Dermis microvascular lymphatic vessel endothelial cell (primary cell): ENCODE measurements at regions not wholly inside any gene's neighbourhood (a gene's known extent, or its start where the extent isn't known, plus 50 kb on each side); places are given as distances from the start of the nearest gene placed in this dataset.

Experiments used
- DNase-seq, 2 donors: peaks; one replicate each; pipeline versions ENCODE4 v3.0.0 to v3.0.0-alpha.2; 2010; ENCODE audit warnings: low read depth in 2 of 2

DNA sequence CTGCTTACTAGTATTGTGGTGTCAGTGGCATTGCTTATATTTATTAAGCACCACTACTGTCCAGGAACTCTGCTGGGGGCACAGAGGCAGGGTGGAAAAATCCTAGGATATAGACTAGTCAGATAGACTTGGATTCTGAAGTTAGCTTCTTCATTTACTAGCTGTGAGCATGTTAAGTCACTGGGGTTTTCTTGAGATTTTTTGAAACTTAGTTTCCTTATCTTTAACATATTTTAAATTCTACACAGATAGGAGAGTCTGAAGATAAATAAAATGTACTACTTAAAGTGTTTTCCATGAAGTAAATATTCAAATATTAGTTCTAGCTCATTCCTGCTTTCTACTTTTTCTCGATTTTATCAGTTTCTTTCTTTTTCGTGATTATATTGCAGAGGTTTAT lies 196.9 kb upstream of the GRID2 start:
- DNase-seq, result no peak

GRCh38 chr4:92111493-92111892 lies 192.3 kb upstream of the GRID2 start:
- DNase-seq, result no peak

DNA sequence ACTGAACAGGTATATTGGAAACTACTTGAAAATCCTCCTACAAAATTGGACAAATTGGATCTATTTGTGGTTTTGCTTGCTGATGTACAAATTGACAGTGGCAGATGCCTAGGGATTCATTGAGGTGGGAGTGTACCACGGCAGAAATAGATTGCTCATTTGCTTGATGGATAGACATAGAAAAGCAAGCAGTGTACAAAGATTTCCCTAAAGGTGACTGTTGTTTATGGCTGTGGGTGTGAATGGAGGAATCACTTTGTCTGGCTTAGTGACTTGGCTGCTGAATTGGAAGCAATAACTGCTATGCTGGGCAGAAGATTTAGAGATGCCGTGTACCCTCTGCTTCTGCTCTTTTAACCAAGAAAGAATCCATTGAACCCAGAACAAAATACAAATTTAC lies 191.0 kb upstream of the GRID2 start:
- no peak for DNase-seq

DNA sequence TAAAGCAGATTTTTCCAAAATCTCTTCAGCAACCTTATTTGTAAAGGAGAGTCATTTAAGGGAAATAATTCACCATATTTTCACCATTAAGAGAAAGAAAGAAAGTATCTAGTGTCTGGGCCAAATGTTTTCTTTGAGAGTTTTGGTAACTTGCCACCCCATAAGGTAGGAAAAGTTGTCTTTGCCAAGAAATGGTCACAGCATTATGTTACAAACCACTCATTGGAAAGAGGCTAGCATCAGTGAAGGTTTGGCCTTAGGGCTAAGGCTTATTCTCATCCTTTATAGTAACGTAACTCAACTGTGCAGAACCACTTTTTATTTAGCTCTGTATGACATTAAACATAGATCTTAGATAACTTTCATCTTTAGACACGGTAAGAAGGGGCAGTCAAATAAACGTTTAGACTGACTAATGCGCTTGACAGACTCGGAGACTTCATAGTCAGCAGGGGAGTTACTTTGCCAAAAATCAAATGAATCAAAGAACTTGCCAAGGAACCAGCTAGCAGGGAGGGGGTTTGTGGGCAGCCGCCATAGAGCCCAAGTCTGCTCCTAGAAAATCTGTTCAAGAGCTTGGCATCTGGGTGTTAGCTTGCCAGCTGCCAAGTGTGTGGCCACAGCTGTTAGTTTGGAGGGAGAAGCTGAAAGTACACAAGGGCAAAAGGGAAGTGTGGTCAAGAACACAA lies 182.8 kb upstream of the GRID2 start:
- no peak for DNase-seq

DNA sequence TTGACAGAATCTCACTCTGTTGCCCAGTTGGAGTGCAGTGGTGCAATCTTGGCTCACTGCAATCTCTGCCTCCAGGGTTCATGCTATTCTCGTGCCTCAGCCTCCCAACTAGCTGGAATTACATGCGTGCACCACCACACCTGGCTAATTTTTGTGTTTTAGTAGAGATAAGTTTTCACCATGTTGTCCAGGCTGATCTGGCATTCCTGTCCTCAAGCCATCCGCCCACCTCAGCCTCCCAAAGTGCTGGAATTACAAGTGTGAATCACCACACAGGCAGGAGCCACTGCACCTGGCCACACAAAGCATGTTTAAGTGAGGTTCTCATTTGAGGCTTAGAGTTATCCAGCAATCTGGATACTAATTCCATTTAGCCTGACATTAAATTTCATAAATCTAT lies 180.9 kb upstream of the GRID2 start:
- DNase-seq, result no peak

DNA sequence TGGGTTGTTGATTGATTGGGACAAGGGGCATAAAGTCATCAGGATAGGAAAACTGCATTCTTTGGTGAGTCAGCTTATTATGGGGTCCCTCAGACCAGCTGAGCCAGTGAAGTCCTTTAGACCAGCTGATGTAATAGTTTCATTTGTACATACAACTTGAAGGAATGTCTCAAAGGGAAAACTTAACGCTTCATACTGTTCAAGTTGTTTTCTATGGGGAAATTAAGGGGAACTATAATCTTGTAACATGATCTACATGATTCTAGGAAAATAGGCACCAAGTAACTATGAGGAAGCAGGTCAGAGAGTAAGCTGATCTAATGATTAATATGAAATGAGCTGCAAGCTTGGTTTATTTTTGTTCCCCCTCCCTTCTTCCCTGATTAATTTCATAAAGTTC lies 175.1 kb upstream of the GRID2 start:
- no peak for DNase-seq

GRCh38 chr4:92129408-92129994 lies 174.3 kb upstream of the GRID2 start:
- DNase-seq, result no peak

GRCh38 chr4:92136434-92136833 lies 167.3 kb upstream of the GRID2 start:
- DNase-seq, result no peak

DNA sequence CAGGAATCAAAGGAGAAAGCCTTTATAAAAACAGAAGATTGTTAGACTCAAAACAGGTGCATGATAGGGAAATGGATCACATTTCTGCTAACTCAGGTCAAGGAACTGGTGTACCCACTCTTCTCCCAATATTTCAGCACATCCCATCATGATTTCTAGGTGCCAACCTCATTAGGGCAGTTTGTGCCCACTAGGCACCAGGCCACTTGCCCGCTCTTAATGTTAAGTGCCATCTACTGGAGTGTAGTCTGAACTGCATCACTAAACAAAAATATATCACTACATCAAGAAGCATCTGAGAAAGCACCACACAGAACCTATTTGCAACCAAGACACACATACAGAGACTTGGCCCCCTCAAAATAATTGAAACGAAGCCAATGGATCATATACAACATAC lies 140.4 kb upstream of the GRID2 start:
- peak in 1 of 2 donors; percentile 0 for DNase-seq

- DNase-seq, result no peak
These were observed 133.4 kb upstream of the GRID2 start for GRCh38 chr4:92170340-92170739.

DNA sequence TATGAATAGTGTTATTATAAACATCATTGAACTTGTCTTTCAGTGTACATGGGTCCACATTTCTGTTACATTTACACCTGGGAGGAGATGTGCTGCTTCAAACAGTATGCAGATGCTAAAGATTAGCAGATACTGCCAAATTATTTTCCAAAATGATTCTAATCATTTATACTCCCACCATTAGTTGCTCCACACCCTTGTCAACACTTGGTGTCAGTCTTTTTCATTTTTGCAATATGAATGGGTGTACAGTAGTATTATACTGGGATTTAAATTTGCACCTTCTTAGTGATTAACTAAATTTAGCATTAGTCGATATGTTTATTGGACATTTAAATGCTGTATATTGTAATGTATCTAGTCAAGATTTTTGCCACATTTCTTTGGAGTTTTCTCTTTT lies 131.6 kb upstream of the GRID2 start:
- no peak for DNase-seq

DNA sequence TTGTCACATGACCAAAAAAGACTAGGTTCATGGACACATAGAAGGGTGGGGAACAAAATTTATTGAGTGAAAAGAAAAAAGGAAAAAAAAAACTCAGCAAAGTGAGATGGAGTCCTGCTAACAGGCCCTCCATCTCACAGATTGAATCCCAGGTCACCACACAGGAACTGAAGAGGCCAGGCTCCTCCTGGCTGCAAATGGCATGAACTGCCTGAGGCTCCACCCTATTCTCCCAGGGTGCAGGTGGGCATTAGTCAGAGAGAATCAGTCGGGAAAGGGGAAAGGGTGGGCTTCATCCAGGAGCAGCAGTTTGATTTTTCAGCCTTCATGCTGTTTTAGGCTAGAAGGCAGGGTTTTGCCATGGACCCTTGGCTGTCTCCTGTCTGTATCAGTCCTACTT lies 128.5 kb upstream of the GRID2 start:
- no peak for DNase-seq

DNA sequence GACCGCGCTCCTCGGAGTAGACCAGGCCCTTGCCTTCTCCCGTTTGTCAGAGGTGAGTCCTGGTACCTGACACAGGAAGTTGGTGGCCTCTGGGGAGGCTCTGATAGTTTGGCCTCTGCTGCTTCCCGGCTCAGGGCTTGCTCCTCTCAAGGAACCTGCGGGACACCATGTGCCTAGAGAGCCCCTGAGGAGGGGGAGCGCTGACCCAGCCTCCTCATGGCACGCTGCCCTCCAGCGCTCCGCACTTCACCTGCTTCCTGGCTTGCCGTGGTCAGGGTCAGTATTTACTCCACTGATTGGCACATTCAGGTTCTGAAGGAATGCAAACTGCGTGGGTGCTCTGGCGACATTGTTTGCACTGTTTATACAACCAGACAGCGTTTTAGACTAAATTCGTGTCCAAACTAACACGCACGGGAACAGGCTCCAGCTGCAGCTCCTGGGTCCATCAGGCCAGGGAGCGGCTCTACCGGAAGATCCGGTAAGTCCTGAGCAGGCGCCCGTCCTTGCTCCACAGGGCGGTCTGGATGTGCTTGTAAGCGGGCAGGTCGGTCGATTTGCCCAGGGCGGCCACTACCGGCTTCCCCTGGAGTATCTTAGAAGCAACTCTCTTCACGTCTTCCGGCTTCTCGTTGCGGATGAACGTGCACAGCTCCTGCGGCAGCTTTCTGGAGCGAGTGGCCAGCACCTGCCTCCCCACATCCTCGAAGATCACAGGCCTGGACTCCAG lies 121.6 kb upstream of the GRID2 start:
- no peak for DNase-seq

DNA sequence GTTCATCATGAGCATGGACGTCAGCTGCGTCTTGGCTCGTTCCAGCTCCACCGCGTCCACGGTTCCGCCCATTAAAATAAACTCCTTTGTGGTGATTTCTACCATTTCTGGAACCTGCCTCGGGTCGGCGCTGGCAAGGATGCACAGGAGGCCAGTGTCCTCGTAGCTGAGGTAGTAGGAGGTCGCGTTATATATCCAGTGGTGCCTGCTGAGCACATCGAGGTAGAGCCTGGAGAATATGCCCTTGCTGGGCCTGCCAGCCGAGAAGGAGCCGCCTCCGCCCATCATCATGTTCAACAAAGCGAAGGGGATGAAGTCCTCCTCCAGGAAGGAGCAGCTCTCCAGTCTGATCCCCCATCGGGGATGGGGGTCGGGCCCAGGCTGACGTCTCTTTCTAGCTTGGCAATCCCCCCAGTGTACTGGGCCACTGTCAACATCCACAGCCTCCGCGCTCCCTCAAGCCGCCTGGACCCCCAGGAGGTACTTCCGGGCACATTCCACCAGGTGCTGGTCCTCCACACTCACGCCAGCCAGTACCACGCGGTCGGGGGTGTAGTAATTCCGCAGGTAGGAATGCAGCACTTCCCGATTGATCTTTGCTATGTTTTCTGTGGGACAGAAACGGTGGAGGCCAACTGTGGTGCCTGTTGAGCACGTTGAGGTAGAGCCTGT lies 120.9 kb upstream of the GRID2 start:
- no peak for DNase-seq

DNA sequence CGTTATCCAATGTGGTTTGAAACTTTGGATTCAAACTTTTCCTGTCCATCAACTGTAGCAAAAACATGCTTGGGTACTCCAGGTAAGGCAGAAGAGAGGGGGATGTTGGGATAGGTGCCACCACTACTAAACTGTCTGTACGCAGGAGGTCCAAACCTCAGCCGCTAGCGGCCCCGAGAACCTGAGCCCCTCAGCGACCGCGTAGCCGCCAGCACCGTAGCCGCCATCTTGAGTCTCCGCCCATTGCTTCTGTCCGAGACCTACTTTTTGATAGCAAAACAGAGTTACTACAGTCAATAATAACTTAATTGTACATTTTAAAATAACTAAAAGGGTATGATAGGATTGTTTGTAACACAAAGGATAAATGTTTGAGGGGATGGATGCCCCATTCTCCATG lies 119.9 kb upstream of the GRID2 start:
- no peak for DNase-seq

DNA sequence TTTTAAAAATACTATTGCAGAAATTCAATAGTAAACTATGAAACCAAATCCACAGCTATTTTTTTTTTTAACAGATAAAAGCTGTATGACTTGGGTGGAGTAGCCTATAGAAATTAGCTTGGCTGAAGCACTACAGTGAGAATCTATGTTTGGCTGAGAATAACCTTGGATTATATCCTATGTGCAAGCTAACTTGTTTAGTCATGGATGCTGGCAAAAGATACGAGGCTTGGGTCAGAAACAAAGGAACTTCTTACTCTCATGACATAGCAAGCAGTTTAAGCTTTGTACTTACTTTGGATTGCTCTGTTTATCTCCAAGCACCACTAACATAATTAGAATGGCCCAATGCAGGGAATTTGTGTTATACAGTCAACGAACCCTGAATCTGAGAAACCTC lies 119.2 kb upstream of the GRID2 start:
- DNase-seq, result no peak

DNA sequence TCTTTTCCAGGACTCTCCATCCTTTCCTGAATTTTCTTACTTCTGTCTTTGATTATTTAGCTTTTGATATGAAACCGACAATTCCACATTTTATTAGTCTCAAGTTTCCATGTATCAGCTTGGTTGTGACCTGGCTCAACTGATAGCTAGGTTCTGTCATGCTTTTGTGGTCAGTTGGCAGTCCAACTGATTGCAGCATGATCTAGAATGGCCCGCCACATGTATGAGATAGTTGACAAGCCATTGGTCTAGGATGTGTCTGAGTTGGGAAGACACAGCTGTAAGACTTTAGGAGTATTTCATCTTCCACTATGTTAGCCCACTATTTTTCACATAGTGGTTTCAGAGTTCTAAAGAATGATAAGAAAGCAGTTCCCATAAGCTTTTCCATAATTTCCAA lies 117.5 kb upstream of the GRID2 start:
- no peak for DNase-seq

DNA sequence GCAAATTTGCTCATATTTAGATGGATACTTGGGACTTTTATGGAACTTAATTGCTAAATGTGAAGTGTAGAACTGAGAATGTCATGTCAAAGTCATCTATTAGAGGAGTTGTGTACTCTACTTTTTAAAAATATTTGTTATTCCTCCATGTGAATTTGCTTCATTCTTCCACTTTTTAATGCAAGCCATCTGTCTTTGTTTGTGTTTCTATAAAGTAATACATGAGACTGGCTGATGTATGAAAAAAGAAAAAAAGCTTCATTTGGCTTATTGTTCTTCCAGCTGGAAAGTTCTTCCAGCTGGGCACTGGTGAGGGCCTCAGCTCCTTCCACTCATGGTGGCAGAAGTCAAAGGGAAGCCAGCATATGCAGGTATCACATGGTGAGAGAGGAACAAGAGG lies 114.6 kb upstream of the GRID2 start:
- DNase-seq, result no peak

DNA sequence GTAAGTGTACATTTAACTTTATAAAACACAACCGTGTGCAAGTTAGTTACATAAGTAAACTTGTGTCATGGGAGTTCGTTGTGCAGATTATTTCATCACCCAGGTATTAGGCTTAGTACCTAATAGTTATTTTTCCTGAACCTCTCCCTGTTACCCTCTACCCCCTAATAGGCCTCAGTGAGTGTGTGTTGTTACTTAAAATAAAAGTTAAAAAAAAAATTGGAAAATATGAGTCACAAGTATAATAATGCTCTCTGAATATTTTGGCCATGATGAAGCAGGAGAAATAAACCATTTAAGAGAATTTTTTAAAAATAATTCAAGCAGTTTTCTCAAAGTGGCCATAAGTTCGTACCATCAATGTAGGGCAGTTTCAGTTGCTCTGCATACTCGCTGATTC lies 105.1 kb upstream of the GRID2 start:
- DNase-seq, result no peak

DNA sequence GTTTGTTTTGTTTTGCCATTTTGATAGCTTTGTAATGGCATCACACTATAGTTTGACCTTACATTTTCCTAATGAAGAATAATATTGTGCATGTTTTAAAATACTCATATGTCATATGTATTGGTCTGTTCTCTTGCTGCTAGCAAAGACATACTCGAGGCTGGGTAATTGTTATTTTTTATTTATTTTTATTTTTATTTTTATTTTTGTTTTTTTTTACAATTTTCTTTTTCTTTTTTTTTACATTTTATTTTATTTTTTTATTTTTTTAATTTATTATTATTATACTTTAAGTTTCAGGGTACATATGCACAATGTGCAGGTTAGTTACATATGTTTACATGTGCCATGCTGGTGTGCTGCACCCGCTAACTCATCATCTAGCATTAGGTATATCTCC lies 104.6 kb upstream of the GRID2 start:
- DNase-seq, result no peak

GRCh38 chr4:92210906-92211305 lies 92.9 kb upstream of the GRID2 start:
- DNase-seq, result no peak

- DNase-seq, result no peak
These were observed 88.3 kb upstream of the GRID2 start for GRCh38 chr4:92215476-92215875.

DNA sequence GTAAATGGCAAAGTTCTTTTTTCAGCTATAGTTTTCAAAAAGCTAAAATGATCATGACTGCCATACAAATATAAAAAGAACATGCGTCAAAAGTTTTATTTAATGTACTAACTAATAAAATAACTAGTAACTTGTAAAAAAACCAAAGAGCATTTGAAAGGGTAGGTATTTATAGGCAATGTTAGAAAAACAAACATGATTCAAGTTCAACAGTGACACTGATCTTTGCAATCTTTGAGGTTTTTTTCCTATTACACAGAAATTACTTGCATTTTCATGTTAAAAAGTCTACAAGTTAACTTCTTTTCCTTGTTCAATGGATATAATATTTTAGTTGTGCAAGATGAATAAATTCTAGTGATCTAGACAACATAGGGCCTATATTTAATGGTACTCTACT lies 72.3 kb upstream of the GRID2 start:
- no peak for DNase-seq
